Prostate gland (tissue), 2 donors: ENCODE measurements at regions not wholly inside any gene's neighbourhood (a gene's known extent, or its start where the extent isn't known, plus 50 kb on each side); places are given as distances from the start of the nearest gene placed in this dataset.
"Not testable (repeated sequence)": the region's sequence is repeated elsewhere in the genome, so short reads cannot be mapped to it uniquely, and the experiment has no call there.

Source experiments
- CTCF ChIP-seq, 4 experiments: fragments of 200-600 bp in 2 of 4; fragments of 450-650 bp in 2 of 4; sonication (generic) in 2 of 4; IDR thresholded peaks; 1 replicate in 3 of 4; 2 replicates in 1 of 4; pipeline ENCODE4 v1.5.1; 2016 to 2019; ENCODE audit warnings: antibody characterized with exemption in 4 of 4, mild to moderate bottlenecking in 2 of 4, moderate library complexity in 2 of 4
- POLR2A ChIP-seq: fragments of 450-650 bp; IDR thresholded peaks from one replicate; pipeline ENCODE4 v1.6.1; 2016; ENCODE audit warnings: antibody characterized with exemption, mild to moderate bottlenecking
- POLR2AphosphoS5 ChIP-seq: sonication (generic); formaldehyde crosslinking; IDR thresholded peaks from one replicate; pipeline ENCODE4 v1.6.1; 2017; ENCODE audit warnings: antibody characterized with exemption

- not testable (repeated sequence) for TF ChIP-seq POLR2A; CTCF (IDR thresholded peaks at IDR 0.05); POLR2AphosphoS5
These were observed 115.4 kb upstream of the KRTAP5-11 start for GRCh38 chr11:71698110-71698509.
